ENCODE measurements at regions not wholly inside any gene's neighbourhood (a gene's known extent, or its start where the extent isn't known, plus 50 kb on each side); places are given as distances from the start of the nearest gene placed in this dataset.

- TF ChIP-seq ZNF513 (tag by site-specific recombination; IDR thresholded peaks at IDR 0.05) = no peak
- TF ChIP-seq ZNF514 (tag by site-specific recombination; IDR thresholded peaks at IDR 0.05) = no peak
- no peak for TF ChIP-seq ZNF146 (tag by site-specific recombination; IDR thresholded peaks at IDR 0.05)
- TF ChIP-seq ZNF19 (tag by site-specific recombination; IDR thresholded peaks at IDR 0.05; ENCODE audit: low read depth) = no peak
- TF ChIP-seq ZIC2 (tag by site-specific recombination; IDR thresholded peaks at IDR 0.05) = no peak
- TF ChIP-seq ZNF169 (tag by site-specific recombination; IDR thresholded peaks at IDR 0.05) = no peak
- no peak for TF ChIP-seq ZNF549 (tag by site-specific recombination; IDR thresholded peaks at IDR 0.05)
- TF ChIP-seq GLIS2 (tag by site-specific recombination; IDR thresholded peaks at IDR 0.05) = no peak
Observed at GRCh38 chr1:238537641-238538040, 646.9 kb upstream of the ZP4 start (continued).

GRCh38 chr1:238530209-238530851 is 639.6 kb upstream of the ZP4 start:
- Histone ChIP-seq H3K4me1 (ENCODE audit: control insufficient read depth, insufficient read depth, low read length) (no peaks in the 10 kb centered on the region), H3K4me3 (ENCODE audit: low read depth, low read length) (no peak overlapping the region), H3K9me3 (ENCODE audit: control insufficient read depth, insufficient read depth, low read depth, low read length) (no peaks in the 10 kb centered on the region), H3K36me3 (ENCODE audit: control insufficient read depth in 2 of 2, insufficient read depth in 1 of 2, low read length in 2 of 2) (no peaks in the 10 kb centered on the region), H3K27ac (ENCODE audit: extremely low read depth, low read depth, low read length) (no peak overlapping the region)
- TF ChIP-seq ZNF549 (tag by site-specific recombination; IDR thresholded peaks at IDR 0.05) (no peak), ZSCAN18 (tag by site-specific recombination; IDR thresholded peaks at IDR 0.05) (no peak), ZNF266 (tag by site-specific recombination; IDR thresholded peaks at IDR 0.05; ENCODE audit: low read depth) (no peak), KLF9 (tag by site-specific recombination; IDR thresholded peaks at IDR 0.05; ENCODE audit: low read depth) (no peak), ZNF398 (tag by site-specific recombination; IDR thresholded peaks at IDR 0.05) (no peak), ZNF571 (tag by site-specific recombination; IDR thresholded peaks at IDR 0.05) (no peak), ZBTB1 (tag by site-specific recombination; IDR thresholded peaks at IDR 0.05) (no peak), ZNF692 (tag by site-specific recombination; IDR thresholded peaks at IDR 0.05) (no peak), ZNF707 (tag by site-specific recombination; IDR thresholded peaks at IDR 0.05) (no peak)
- POLR2A ChIA-PET = no interaction called here
- CTCF ChIA-PET = interaction anchor here (0.7 kb wide), 1 partner anchor 578 kb away, joined by 3 read pairs; no protein-coding TSS in a partner anchor

GRCh38 chr1:238517711-238518110 is 627.0 kb upstream of the ZP4 start:
- ChIA-PET POLR2A (no interaction called here), CTCF (no interaction called here)
- Histone ChIP-seq H3K27ac (ENCODE audit: extremely low read depth, low read depth, low read length) (no peak overlapping the region), H3K36me3 (ENCODE audit: control insufficient read depth in 2 of 2, insufficient read depth in 1 of 2, low read length in 2 of 2) (no peaks in the 10 kb centered on the region), H3K4me3 (ENCODE audit: low read depth, low read length) (no peak overlapping the region), H3K4me1 (ENCODE audit: control insufficient read depth, insufficient read depth, low read length) (no peaks in the 10 kb centered on the region), H3K9me3 (ENCODE audit: control insufficient read depth, insufficient read depth, low read depth, low read length) (no peaks in the 10 kb centered on the region)
- TF ChIP-seq ZNF280D (tag by site-specific recombination; IDR thresholded peaks at IDR 0.05) = no peak
- no peak for TF ChIP-seq ZNF155 (tag by site-specific recombination; IDR thresholded peaks at IDR 0.05)
- TF ChIP-seq SALL2 (tag by site-specific recombination; IDR thresholded peaks at IDR 0.05; ENCODE audit: borderline replicate concordance) = no peak
- no peak for TF ChIP-seq ZNF488 (tag by site-specific recombination; IDR thresholded peaks at IDR 0.05)
- no peak for TF ChIP-seq AEBP2 (tag by site-specific recombination; IDR thresholded peaks at IDR 0.05; ENCODE audit: borderline replicate concordance)
